DOHH2 (cell line): ENCODE measurements at regions not wholly inside any gene's neighbourhood (a gene's known extent, or its start where the extent isn't known, plus 50 kb on each side); places are given as distances from the start of the nearest gene placed in this dataset.

Experiments used
- H3F3A ChIP-seq: fragments of 200-600 bp; sonication (generic), shearing (Covaris generic); 2 replicates; pipeline ENCODE4 v1.6.0; 2016; ENCODE audit warnings: antibody characterized with exemption, mild to moderate bottlenecking; ENCODE audit not compliant: control insufficient read depth, insufficient read depth
- H3K27ac ChIP-seq: fragments of 200-600 bp; sonication (generic); 2 replicates; pipeline ENCODE4 v1.5.1; 2014; ENCODE audit warnings: low read depth, mild to moderate bottlenecking, low read length, moderate library complexity
- H3K27me3 ChIP-seq: fragments of 200-600 bp; sonication (generic); 2 replicates; pipeline ENCODE4 v1.6.1; 2014; ENCODE audit warnings: mild to moderate bottlenecking, low read length, mixed read lengths; ENCODE audit not compliant: control insufficient read depth
- H3K36me3 ChIP-seq: fragments of 200-600 bp; sonication (generic); 2 replicates; pipeline ENCODE4 v1.6.1; 2014; ENCODE audit warnings: mild to moderate bottlenecking, low read length, moderate library complexity, mixed read lengths; ENCODE audit not compliant: control insufficient read depth
- H3K4me1 ChIP-seq: fragments of 200-600 bp; sonication (generic); 2 replicates; pipeline ENCODE4 v1.6.1; 2014; ENCODE audit warnings: mild to moderate bottlenecking, low read length, mixed read lengths; ENCODE audit not compliant: control insufficient read depth
- H3K4me2 ChIP-seq: fragments of 200-600 bp; sonication (generic); 2 replicates; pipeline ENCODE4 v1.6.0; 2014; ENCODE audit warnings: mild to moderate bottlenecking, low read length, moderate library complexity
- H3K4me3 ChIP-seq: fragments of 200-600 bp; sonication (generic); 2 replicates; pipeline ENCODE4 v1.5.1; 2014; ENCODE audit warnings: mild to moderate bottlenecking, low read length, mixed read lengths
- H3K79me2 ChIP-seq: fragments of 200-600 bp; sonication (generic); 2 replicates; pipeline ENCODE4 v1.6.1; 2014; ENCODE audit warnings: mild to moderate bottlenecking, low read length, mixed read lengths; ENCODE audit not compliant: control insufficient read depth
- H3K9me2 ChIP-seq: fragments of 200-600 bp; sonication (generic); replicated peaks from 2 replicates; pipeline ENCODE4 v1.6.1; 2014; ENCODE audit warnings: mild to moderate bottlenecking, low read length, mixed read lengths; ENCODE audit not compliant: control insufficient read depth
- H3K9me3 ChIP-seq: fragments of 200-600 bp; sonication (generic); 2 replicates; pipeline ENCODE4 v1.6.1; 2014; ENCODE audit warnings: antibody characterized with exemption, low read length, mixed read lengths; ENCODE audit not compliant: control insufficient read depth, insufficient read depth
- H4K20me1 ChIP-seq: fragments of 200-600 bp; sonication (generic); 2 replicates; pipeline ENCODE4 v1.6.0; 2014; ENCODE audit warnings: low read depth, mild to moderate bottlenecking, antibody characterized with exemption, low read length, moderate library complexity; ENCODE audit not compliant: control insufficient read depth, insufficient read depth
- EZH2phosphoT487 ChIP-seq: fragments of 200-600 bp; sonication (generic); IDR thresholded peaks from 2 replicates; pipeline ENCODE4 v1.6.1; 2017; ENCODE audit warnings: borderline replicate concordance, mild to moderate bottlenecking, antibody characterized with exemption, low read length, moderate library complexity, mixed read lengths
- TF ChIP-seq, protein P1 (sequence below): fragments of 200-600 bp; sonication (generic); IDR thresholded peaks from one replicate; pipeline ENCODE4 v1.5.1; 2014; ENCODE audit warnings: antibody characterized with exemption, mild to moderate bottlenecking, low read depth, low read length; ENCODE audit not compliant: poor library complexity, severe bottlenecking

GRCh38 chrX:139293991-139294390 is 236.5 kb upstream of the F9 start:
- Histone ChIP-seq H3K4me2 (no peak overlapping the region), H4K20me1 (no peaks in the 10 kb centered on the region), H3K36me3 (no peaks in the 10 kb centered on the region), H3K9me3 (no peaks in the 10 kb centered on the region), H3K9me2 (no peaks in the 10 kb centered on the region), H3K27me3 (no peaks in the 10 kb centered on the region), H3K4me3 (no peak overlapping the region), H3K27ac (no peak overlapping the region), H3K4me1 (no peaks in the 10 kb centered on the region), H3F3A (no peaks in the 10 kb centered on the region), H3K79me2 (no peaks in the 10 kb centered on the region)
- no peak for TF ChIP-seq EZH2phosphoT487
- TF ChIP-seq, protein P1, sequence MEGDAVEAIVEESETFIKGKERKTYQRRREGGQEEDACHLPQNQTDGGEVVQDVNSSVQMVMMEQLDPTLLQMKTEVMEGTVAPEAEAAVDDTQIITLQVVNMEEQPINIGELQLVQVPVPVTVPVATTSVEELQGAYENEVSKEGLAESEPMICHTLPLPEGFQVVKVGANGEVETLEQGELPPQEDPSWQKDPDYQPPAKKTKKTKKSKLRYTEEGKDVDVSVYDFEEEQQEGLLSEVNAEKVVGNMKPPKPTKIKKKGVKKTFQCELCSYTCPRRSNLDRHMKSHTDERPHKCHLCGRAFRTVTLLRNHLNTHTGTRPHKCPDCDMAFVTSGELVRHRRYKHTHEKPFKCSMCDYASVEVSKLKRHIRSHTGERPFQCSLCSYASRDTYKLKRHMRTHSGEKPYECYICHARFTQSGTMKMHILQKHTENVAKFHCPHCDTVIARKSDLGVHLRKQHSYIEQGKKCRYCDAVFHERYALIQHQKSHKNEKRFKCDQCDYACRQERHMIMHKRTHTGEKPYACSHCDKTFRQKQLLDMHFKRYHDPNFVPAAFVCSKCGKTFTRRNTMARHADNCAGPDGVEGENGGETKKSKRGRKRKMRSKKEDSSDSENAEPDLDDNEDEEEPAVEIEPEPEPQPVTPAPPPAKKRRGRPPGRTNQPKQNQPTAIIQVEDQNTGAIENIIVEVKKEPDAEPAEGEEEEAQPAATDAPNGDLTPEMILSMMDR, result no peak

DNA sequence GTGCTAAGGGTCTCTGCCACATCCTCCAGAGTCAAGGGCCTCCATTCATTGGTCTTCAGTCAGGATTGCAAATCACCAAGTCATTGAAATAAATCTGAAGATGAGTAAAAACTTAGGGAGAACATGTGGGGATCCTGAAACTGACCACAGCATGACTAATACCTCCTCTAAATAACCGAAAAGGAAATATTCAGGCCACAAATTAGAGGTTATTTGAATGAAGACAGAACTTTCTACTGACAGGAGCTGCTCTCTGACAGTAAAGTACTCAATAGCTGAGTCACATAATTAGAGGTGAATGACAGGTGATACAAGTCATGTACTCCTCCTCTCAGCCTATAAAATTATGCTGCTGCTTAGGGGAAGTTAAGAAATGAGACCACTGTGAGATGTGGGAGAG is 240.2 kb upstream of the F9 start:
- Histone ChIP-seq H3K79me2 (no peaks in the 10 kb centered on the region), H3K36me3 (no peaks in the 10 kb centered on the region), H3K27ac (no peak overlapping the region), H3K9me2 (no peaks in the 10 kb centered on the region), H3K4me1 (no peaks in the 10 kb centered on the region), H3K4me3 (no peak overlapping the region), H4K20me1 (no peaks in the 10 kb centered on the region), H3F3A (no peaks in the 10 kb centered on the region), H3K27me3 (no peaks in the 10 kb centered on the region), H3K4me2 (no peak overlapping the region), H3K9me3 (no peaks in the 10 kb centered on the region)
- TF ChIP-seq, protein P1, result no peak
- TF ChIP-seq EZH2phosphoT487, result no peak

DNA sequence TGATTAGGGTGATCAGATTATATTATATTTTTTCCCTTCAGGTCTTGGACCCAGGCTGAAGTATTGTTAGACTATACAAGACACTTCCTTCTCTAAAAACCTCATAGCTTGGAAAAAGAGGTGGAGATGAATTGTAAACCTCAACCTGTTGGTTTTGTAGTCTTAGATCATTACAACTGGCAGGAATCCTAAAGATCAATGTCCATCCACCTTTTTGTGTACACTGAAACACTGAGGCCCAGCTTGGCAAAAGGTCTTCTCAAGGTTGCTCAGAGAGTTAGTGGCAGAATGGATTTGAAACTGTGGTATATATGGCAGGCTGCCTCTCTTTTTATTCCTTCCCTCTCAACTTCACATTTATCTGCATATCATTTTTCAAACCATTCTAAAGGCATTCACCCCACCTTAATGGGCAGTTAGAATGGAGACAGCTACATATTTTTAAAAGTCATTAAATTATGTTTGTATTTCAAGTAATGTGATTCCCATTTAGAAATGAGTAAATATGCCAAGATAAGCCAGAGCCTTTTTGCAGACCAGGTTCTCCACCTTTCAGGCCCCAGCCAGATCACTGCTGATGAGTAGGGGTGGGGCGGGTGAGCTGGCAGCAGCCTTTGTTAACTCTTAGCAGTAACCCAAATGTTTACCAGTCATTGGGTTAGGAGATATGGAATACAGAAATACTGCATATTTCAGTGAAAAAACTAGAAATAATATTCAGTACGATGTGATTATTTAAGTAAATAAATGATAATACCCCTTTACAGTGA is 243.2 kb upstream of the F9 start:
- H3K4me2 ChIP-seq, result no peak overlapping the region
- H3K4me1 ChIP-seq, result no peaks in the 10 kb centered on the region
- no peak overlapping the region for H3K27ac ChIP-seq
- no peak overlapping the region for H3K4me3 ChIP-seq
- H3K9me2 ChIP-seq, result no peaks in the 10 kb centered on the region
- no peaks in the 10 kb centered on the region for H3F3A ChIP-seq
- H3K27me3 ChIP-seq, result no peaks in the 10 kb centered on the region
- H3K9me3 ChIP-seq, result no peaks in the 10 kb centered on the region
- TF ChIP-seq, protein P1, result no peak
- TF ChIP-seq EZH2phosphoT487, result no peak
- H4K20me1 ChIP-seq, result no peaks in the 10 kb centered on the region
- H3K79me2 ChIP-seq, result no peaks in the 10 kb centered on the region
- H3K36me3 ChIP-seq, result no peaks in the 10 kb centered on the region

- H4K20me1 ChIP-seq, result no peaks in the 10 kb centered on the region
- TF ChIP-seq EZH2phosphoT487, result no peak
- TF ChIP-seq, protein P1, result no peak
Observed at GRCh38 chrX:139286342-139286741, 244.2 kb upstream of the F9 start.

More at GRCh38 chrX:139286342-139286741, 244.2 kb upstream of the F9 start:
- no peak overlapping the region for H3K27ac ChIP-seq
- H3K27me3 ChIP-seq, result no peaks in the 10 kb centered on the region
- no peaks in the 10 kb centered on the region for H3K9me2 ChIP-seq
- H3K79me2 ChIP-seq, result no peaks in the 10 kb centered on the region
- no peaks in the 10 kb centered on the region for H3K9me3 ChIP-seq
- H3F3A ChIP-seq, result no peaks in the 10 kb centered on the region
- no peak overlapping the region for H3K4me3 ChIP-seq
- no peaks in the 10 kb centered on the region for H3K4me1 ChIP-seq
- H3K36me3 ChIP-seq, result no peaks in the 10 kb centered on the region
- no peak overlapping the region for H3K4me2 ChIP-seq
